Epidermal melanocyte (primary cell): ENCODE measurements at regions not wholly inside any gene's neighbourhood (a gene's known extent, or its start where the extent isn't known, plus 50 kb on each side); places are given as distances from the start of the nearest gene placed in this dataset.
A peak's percentile ranks its signal among the peaks of the same experiment; 100 is the strongest.
"Not testable (repeated sequence)": the region's sequence is repeated elsewhere in the genome, so short reads cannot be mapped to it uniquely, and the experiment has no call there.

ENCODE experiments used
- DNase-seq: peaks from one replicate; pipeline ENCODE4 v3.0.0; 2011; ENCODE audit warnings: low spot score; ENCODE audit not compliant: insufficient read length

GRCh38 chr2:115904516-115904915, 1462.1 kb downstream of the DPP10 start:
- no peak for DNase-seq

DNA sequence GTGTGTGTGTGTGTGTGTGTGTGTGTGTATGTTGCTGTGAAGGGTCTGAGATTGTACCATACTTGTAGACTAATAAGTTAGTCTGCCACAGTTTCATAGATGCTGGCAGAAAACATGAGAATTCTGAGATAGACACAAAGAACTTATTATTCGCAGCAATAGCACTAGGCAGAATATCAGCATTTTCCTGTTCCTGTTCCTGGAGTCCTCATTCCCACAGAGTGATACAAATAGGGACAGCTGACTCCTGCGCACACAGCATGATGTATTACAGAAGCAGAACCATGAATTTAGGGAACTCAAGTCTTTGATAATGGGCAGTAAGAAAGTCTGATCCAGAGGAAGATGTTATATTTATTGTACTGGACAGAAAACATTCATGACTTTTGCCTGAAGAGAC, 1466.3 kb downstream of the DPP10 start:
- peak; percentile 56 for DNase-seq

- DNase-seq: no peak
These were observed 1467.8 kb downstream of the DPP10 start for GRCh38 chr2:115910270-115910669.

DNA sequence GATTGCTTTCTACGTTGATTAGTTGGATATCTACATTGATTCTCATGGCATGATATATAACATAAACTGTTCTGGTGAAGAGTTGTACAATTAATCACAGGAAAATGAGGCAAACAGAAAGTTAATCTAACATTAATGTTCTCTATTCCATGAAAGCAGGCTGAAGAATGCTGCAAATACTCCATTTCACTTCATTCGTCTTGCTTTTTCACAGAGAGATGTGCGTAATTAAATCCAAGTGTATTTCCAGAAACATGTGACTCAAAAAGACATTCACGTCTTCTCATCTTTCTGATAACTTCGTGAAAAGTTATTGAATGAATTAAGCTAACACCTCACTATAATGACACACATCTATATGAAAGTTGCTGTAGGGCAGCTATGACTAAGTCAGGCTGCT, 1471.5 kb downstream of the DPP10 start:
- no peak for DNase-seq

DNA sequence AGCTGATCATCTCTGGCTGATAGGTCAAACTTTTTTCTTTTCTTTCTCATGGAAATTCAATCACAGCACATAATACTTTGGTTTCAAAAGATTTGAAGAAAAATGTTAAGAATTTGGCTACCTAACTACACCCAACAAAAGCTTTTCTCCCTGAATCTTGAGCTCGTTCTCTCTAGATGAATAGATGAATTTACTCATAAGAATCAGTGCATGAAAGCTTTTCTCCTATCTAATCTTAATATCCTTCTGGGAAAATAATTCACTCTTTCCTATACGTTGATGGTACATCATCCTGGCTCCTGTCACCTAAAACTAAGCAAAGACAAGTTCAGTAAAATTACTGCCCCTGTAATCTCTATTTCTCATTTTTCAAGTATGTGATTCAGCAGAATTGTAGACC, 1479.1 kb downstream of the DPP10 start:
- DNase-seq: no peak

GRCh38 chr2:115939902-115940301, 1497.5 kb downstream of the DPP10 start:
- DNase-seq: no peak

DNA sequence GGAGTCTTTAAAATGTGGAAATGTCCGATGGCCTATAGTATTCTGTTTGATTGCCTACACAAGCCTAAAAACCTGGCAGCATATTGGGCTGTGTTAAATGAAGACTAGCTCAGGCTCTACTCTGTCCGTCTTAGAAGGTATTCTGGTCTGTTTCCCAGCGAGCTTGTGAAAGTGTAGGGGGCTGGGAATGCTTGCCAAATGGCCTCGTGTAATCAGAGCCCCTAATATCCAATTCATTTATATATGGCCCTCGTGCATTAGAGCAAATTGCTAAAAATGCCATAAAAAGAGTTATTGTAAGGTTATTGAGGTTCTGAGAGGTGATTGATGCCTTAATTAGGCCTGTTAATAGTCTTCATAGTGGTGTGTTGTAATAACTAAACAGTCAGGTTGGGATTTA, 1500.4 kb downstream of the DPP10 start:
- no peak for DNase-seq

DNA sequence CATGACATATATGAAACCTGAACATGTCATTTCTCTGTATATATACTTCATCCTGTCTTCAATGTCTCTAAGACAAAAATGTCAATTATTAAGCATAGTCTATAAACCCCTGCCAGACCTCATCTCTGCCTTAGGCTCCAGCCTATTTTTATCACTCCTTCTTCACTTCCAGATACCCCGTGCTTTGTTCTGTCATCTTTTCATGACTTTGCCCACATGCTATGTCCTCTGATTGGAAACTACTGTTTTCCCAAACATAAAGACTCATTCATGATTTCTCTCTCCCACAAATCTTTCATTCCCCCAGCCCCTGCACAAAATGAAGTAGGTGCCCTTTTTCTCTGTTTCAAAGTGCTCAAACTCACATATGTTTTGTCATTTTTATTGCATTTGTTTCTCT, 1503.9 kb downstream of the DPP10 start:
- DNase-seq: peak; percentile 18

GRCh38 chr2:115946891-115947290, 1504.5 kb downstream of the DPP10 start:
- peak; percentile 22 for DNase-seq

DNA sequence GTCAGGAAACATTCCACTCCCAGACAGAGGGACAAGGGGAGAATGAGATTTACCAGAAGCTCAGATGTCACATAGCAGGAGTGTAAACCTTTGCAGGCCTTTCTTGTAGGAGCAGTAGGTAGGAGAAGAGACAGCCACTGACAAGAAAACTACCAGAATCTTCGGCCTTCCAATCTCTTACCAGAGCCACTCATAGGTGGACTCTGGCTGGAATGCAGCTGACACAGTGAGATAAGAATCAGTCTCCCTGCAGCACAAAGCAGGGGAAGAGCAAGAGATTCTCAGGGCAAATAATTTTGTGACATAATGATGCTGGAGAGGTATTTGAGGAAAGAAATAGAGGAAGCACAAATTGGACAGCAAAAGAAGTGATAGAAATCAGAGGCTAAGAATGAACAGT, 1534.5 kb downstream of the DPP10 start:
- DNase-seq: no peak

DNA sequence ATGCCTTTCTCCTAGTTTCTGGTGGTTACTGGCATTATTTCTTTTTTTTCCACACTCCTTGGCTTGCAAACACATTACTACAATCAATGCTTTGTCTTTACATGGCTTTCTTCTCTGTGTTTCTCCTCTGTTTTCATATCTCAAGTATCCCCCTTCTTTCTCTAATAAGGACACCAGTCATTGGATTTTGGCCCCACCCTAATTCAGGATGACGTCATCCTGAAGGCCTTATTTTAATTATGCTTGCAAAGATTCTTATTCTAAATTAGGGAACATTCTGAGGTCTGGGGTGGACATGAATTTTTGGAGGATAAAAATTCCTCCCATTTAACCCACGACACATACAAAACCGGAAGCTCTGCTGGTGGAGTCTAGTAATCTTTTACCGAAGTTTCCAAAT, 1556.6 kb downstream of the DPP10 start:
- no peak for DNase-seq

DNA sequence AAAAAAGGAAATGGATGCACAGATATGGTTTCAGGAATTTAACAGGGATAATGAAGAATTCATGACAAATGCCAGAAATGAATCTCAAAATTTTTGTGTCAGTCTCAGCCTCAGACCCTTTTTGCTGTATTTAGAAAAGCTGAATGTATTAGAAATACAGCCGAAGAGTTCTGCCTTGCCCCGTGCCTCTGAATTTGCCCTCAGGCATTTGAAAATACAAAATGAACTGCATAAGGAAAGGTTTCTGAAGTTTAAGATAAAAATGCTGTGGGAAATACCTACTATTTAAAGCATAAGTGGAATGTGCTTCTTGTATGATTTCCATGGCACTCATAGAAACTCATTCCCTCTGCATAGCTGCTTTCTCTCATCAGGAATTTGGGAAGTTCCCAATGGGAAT, 1580.6 kb downstream of the DPP10 start:
- no peak for DNase-seq

- DNase-seq: not testable (repeated sequence)
These were observed 1596.3 kb downstream of the DPP10 start for GRCh38 chr2:116038758-116039157.

DNA sequence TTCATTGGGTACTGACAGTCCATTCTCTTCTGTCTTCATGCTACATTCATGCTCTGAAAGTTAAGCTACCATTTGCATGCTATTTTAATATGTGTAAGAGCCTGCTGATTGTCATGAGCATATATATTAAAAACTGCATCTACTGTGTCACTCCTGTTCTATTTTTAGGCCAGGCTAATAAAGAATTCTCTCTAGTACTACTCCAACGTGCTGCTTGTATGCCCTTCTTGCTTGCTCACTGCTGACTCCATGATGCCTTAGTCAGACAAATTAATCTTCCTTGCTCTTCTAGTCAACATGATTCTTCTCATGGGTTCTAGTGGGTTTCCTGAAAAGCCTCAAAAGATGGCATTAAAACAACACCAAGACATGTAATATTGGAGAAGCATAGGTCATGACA, 1600.1 kb downstream of the DPP10 start:
- DNase-seq: no peak

DNA sequence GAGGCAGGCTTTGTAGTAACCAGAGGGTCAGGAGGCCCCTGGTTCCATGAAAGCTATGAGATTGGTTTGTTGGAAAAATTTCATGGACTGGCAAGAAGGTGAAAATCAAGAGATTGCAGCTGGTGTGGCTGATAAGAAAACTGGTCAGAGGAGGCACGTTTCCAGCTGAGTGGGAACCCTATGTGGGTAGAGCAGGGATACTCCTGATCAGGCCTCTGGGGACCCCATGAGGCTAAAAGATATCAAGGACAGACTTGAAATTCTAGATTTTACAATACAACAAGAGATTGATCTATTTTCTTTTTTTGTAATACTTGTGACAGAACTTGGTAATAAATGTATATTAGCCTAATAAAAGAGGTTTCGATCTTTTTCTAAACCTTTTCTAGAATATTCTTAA, 1615.1 kb downstream of the DPP10 start:
- DNase-seq: no peak

DNA sequence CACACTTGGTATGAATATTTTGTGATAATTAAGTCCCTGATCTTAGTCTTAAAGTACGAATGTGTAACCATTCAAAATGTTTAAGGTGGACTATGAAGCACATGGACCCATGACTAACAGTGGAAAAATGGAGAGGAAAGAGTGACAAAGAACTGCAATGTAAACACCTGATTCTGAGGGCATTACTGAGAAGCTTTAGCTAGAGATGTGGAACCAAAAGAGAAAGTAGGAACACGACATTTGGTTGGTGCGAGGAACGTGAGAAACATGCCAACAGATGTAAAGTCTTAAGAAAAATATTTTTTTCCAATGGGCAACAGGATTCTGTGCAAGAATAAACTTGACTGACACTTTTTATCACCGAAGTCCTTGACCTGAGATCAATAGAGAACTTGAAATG, 1618.6 kb downstream of the DPP10 start:
- no peak for DNase-seq

GRCh38 chr2:116073731-116074130, 1631.3 kb downstream of the DPP10 start:
- DNase-seq: no peak

- DNase-seq: no peak
These were observed 1631.7 kb downstream of the DPP10 start for GRCh38 chr2:116074161-116074560.

DNA sequence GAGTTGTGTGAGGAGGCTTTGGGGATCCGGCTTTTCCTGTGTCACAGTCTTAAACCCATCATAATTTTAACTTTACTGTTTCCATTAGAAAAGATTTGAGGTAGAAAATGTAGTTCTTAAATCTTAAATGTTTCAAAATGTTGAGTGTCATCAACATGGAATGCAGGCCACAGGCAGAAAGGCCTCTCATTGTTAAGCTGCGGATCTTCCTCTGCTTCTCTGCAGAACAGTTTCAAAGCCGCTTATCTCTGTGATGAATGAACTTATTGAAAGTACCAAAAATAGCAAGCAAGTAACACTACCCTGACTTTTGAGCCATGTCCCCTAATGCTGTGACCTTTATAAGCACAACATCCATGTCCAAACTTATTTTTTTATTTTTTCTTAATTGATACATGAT, 1645.8 kb downstream of the DPP10 start:
- DNase-seq: no peak

GRCh38 chr2:116094196-116094595, 1651.8 kb downstream of the DPP10 start:
- no peak for DNase-seq

DNA sequence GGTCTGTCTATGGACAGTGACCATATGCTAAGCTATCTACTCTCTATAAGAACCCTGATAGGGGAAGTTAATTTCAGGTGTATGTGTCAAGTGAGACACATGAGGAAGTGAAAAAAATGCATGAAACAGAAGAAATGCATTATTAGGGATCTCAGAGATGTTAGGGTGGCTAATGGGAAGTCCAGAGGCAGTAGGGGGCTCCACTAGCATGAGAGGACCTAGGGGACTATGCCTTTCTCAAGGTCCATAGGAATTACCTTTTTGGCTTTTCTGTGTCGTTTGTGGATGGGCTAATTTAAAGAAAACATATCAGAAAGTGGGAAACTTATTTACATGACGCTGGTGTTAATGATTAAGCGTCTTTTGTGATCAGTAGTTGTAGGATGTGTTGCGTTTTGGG, 1653.2 kb downstream of the DPP10 start:
- DNase-seq: no peak

- no peak for DNase-seq
These were observed 1655.6 kb downstream of the DPP10 start for GRCh38 chr2:116098049-116098448.

- DNase-seq: no peak
These were observed 1667.0 kb downstream of the DPP10 start for GRCh38 chr2:116109471-116109870.

DNA sequence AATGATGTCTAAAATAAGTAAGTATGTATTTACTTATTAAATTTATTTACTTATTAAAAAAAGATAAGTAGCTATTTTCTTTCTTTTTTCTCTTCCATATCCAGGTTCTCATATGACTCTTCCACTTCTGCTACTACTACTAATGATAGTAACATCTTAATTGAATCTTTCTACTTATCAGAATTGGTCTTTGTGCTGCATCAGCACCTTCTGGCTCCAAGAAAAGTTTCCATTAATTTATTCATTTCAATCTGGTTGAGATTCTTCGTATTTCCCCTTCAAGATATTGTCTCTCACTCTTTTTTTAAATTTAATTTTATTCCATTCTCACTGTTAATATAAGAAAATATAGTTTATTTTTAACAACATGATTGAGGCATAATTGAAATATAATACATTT, 1675.4 kb downstream of the DPP10 start:
- DNase-seq: no peak
